ENCODE measurements at regions not wholly inside any gene's neighbourhood (a gene's known extent, or its start where the extent isn't known, plus 50 kb on each side); places are given as distances from the start of the nearest gene placed in this dataset.

GRCh38 chr3:84555629-84556028 lies 403.2 kb upstream of the CADM2 start:
- ATAC-seq (no peak), DNase-seq (ENCODE audit: low read depth in 1 of 2, low spot score in 1 of 2) (no peak), FAIRE-seq (no peak)
- TF ChIP-seq CEBPB (IDR thresholded peaks at IDR 0.05), result no peak
- peak; percentile 71 for TF ChIP-seq MAFK (IDR thresholded peaks at IDR 0.05; ENCODE audit: partially characterized antibody)
- TF ChIP-seq EP300 (IDR thresholded peaks at IDR 0.05), result no peak
- TF ChIP-seq ZSCAN20 (CRISPR knock-in tag; IDR thresholded peaks at IDR 0.05), result no peak
- no peak for TF ChIP-seq MAX (IDR thresholded peaks at IDR 0.05)
- no peak for TF ChIP-seq POLR2AphosphoS2 (conservative IDR thresholded peaks at IDR 0.05; ENCODE audit: low read length)
- TF ChIP-seq NPAS2 (CRISPR knock-in tag; IDR thresholded peaks at IDR 0.05; ENCODE audit: borderline replicate concordance), result no peak
- no peak for TF ChIP-seq ATOH8 (CRISPR knock-in tag; IDR thresholded peaks at IDR 0.05; ENCODE audit: low read depth)
- Histone ChIP-seq H3K4me2 (no peak overlapping the region), H3K4me3 (no peak overlapping the region), H3K27ac (no peak overlapping the region), H3K4me1 (no peaks in the 10 kb centered on the region), H3K9me3 (no peaks in the 10 kb centered on the region; the same call in 2 of the 3 replicates)
- 5% methylated on average over 2 of the region's 2 CpGs for WGBS (ENCODE audit: missing lambda C conversion rate)
- POLR2A ChIA-PET, result no interaction called here
- CTCF ChIA-PET, result no interaction called here

DNA sequence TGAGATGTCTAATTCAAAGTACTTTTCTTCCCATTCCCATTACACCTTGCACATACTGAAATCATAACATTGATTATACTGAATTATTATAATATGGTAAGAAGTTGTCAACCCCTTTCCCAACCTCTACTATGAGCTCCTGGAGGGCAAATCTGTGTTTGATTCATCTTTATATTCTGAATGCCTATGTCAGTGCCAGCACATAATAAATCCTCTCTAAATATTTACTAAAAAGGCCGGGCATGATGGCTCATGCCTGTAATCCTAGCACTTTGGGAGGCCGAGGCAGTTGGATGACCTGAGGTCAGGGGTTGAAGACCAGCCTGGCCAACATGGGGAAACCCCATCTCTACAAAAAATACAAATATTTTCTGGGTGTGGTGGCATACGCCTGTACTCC lies 392.5 kb upstream of the CADM2 start:
- ATAC-seq (no peak), FAIRE-seq (no peak), DNase-seq (ENCODE audit: low read depth in 1 of 2, low spot score in 1 of 2) (no peak)
- no peaks in the 10 kb centered on the region for H3K9me3 ChIP-seq
- POLR2A ChIA-PET, result no interaction called here
- H3K27ac ChIP-seq, result no peak overlapping the region
- H3K4me2 ChIP-seq, result no peak overlapping the region
- no peak overlapping the region for H3K4me3 ChIP-seq
- TF ChIP-seq REST (IDR thresholded peaks at IDR 0.05), result no peak
- TF ChIP-seq HEYL (CRISPR knock-in tag; IDR thresholded peaks at IDR 0.05), result no peak
- no peak for TF ChIP-seq BHLHE40 (IDR thresholded peaks at IDR 0.05; ENCODE audit: low read depth, low read length)
- TF ChIP-seq RFX5 (IDR thresholded peaks at IDR 0.05), result no peak
- no peak for TF ChIP-seq CHD2 (IDR thresholded peaks at IDR 0.05; ENCODE audit: low read length, partially characterized antibody)
- H3K4me1 ChIP-seq, result no peaks in the 10 kb centered on the region
- CTCF ChIA-PET, result no interaction called here
- WGBS (ENCODE audit: missing lambda C conversion rate), result 8% methylated on average over 3 of the region's 3 CpGs

DNA sequence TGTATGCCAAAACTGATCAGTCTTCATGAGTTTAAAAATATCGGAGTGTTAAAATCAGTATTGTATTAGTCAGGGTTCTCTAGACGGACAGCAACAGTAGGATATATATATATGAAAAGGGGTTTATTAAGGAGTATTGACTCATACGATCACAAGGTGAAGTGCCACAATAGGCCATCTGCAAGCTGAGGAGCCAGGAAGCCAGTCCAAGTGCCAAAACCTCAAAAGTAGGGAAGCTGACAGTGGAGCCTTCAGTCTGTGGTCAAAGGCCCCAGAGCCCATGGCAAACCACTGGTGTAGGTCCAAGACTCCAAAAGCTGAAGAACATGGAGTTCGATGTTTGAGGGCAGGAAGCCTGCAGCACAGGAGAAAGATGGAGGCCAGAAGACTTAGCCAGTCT lies 391.0 kb upstream of the CADM2 start:
- Histone ChIP-seq H3K4me3 (no peak overlapping the region), H3K27ac (no peak overlapping the region), H3K4me1 (no peaks in the 10 kb centered on the region), H3K4me2 (no peak overlapping the region), H3K9me3 (no peaks in the 10 kb centered on the region)
- ChIA-PET POLR2A (no interaction called here), CTCF (no interaction called here)
- 35% methylated on average over 4 of the region's 4 CpGs for WGBS (ENCODE audit: missing lambda C conversion rate)
- FAIRE-seq (no peak), ATAC-seq (no peak), DNase-seq (ENCODE audit: low read depth in 1 of 2, low spot score in 1 of 2) (no peak)
- TF ChIP-seq FOSL2 (IDR thresholded peaks at IDR 0.05) (no peak), FOSL2 (CRISPR knock-in tag; IDR thresholded peaks at IDR 0.05) (no peak), HOXB5 (CRISPR knock-in tag; IDR thresholded peaks at IDR 0.05) (no peak), E2F6 (IDR thresholded peaks at IDR 0.05; ENCODE audit: borderline replicate concordance, low read depth) (no peak), TFCP2L1 (CRISPR knock-in tag; IDR thresholded peaks at IDR 0.05) (no peak), RFX5 (IDR thresholded peaks at IDR 0.05) (no peak), MAX (IDR thresholded peaks at IDR 0.05) (no peak), JUN (IDR thresholded peaks at IDR 0.05) (no peak), SMC3 (IDR thresholded peaks at IDR 0.05) (no peak), POLR2AphosphoS2 (conservative IDR thresholded peaks at IDR 0.05; ENCODE audit: low read length) (no peak), EHF (CRISPR knock-in tag; IDR thresholded peaks at IDR 0.05) (no peak), RARB (CRISPR knock-in tag; IDR thresholded peaks at IDR 0.05) (no peak), JUNB (IDR thresholded peaks at IDR 0.05) (no peak), HEYL (CRISPR knock-in tag; IDR thresholded peaks at IDR 0.05) (no peak), ZNF302 (CRISPR knock-in tag; IDR thresholded peaks at IDR 0.05) (no peak), CHD4 (IDR thresholded peaks at IDR 0.05; ENCODE audit: borderline replicate concordance) (no peak), NR3C1 (IDR thresholded peaks at IDR 0.05) (no peak), RAD21 (conservative IDR thresholded peaks at IDR 0.05 in 1 of 2, IDR thresholded peaks at IDR 0.05 in 1 of 2) (no peak)

Data from A549 (cell line).